ENCODE measurements at regions not wholly inside any gene's neighbourhood (a gene's known extent, or its start where the extent isn't known, plus 50 kb on each side); places are given as distances from the start of the nearest gene placed in this dataset.

- TF ChIP-seq EZH2 (IDR thresholded peaks at IDR 0.05; ENCODE audit: borderline replicate concordance, low read depth, low read length, severe bottlenecking) (no peak), CTCF (IDR thresholded peaks at IDR 0.05; ENCODE audit: borderline replicate concordance, extremely low read depth, low read length, poor library complexity, severe bottlenecking) (no peak)
Measured at GRCh38 chr6:23419046-23419445, 707.0 kb upstream of the NRSN1 start.

All from DND-41 (cell line).